GM21381 (cell line): ENCODE measurements at regions not wholly inside any gene's neighbourhood (a gene's known extent, or its start where the extent isn't known, plus 50 kb on each side); places are given as distances from the start of the nearest gene placed in this dataset.

Experiments used
- ATAC-seq: cut with Tn5 transposase; IDR thresholded peaks from one replicate; pipeline ENCODE4 v1.9.1; 2021; ENCODE audit warnings: mild to moderate bottlenecking, moderate library complexity; ENCODE audit not compliant: unreplicated experiment

GRCh38 chr4:20302336-20302735 is 50.6 kb downstream of the SLIT2 start:
- ATAC-seq, result no peak

- ATAC-seq, result no peak
Observed at GRCh38 chr4:20305976-20306375, 54.3 kb downstream of the SLIT2 start.

GRCh38 chr4:20311856-20312255 is 60.2 kb downstream of the SLIT2 start:
- ATAC-seq, result no peak

GRCh38 chr4:20313237-20314030 is 61.7 kb downstream of the SLIT2 start:
- ATAC-seq, result no peak

GRCh38 chr4:20317424-20317985 is 65.8 kb downstream of the SLIT2 start:
- ATAC-seq, result no peak

- ATAC-seq, result no peak
Observed at GRCh38 chr4:20318001-20318908, 66.5 kb downstream of the SLIT2 start.

- ATAC-seq, result no peak
Observed at GRCh38 chr4:20318909-20319277, 67.2 kb downstream of the SLIT2 start.

- ATAC-seq, result no peak
Observed at GRCh38 chr4:20319825-20320612, 68.3 kb downstream of the SLIT2 start.

GRCh38 chr4:20323991-20324390 is 72.3 kb downstream of the SLIT2 start:
- no peak for ATAC-seq

- ATAC-seq, result no peak
Observed at GRCh38 chr4:20326460-20326859, 74.8 kb downstream of the SLIT2 start.

GRCh38 chr4:20326977-20327376 is 75.3 kb downstream of the SLIT2 start:
- no peak for ATAC-seq

GRCh38 chr4:20327808-20328207 is 76.1 kb downstream of the SLIT2 start:
- ATAC-seq, result no peak

- ATAC-seq, result no peak
Observed at GRCh38 chr4:20331642-20332041, 79.9 kb downstream of the SLIT2 start.

- no peak for ATAC-seq
Observed at GRCh38 chr4:20333141-20333715, 81.5 kb downstream of the SLIT2 start.

- no peak for ATAC-seq
Observed at GRCh38 chr4:20337261-20337664, 85.6 kb downstream of the SLIT2 start.

- ATAC-seq, result no peak
Observed at GRCh38 chr4:20338841-20339240, 87.1 kb downstream of the SLIT2 start.

- no peak for ATAC-seq
Observed at GRCh38 chr4:20341134-20341738, 89.5 kb downstream of the SLIT2 start.

- ATAC-seq, result no peak
Observed at GRCh38 chr4:20347531-20347930, 95.8 kb downstream of the SLIT2 start.

GRCh38 chr4:20348411-20348810 is 96.7 kb downstream of the SLIT2 start:
- ATAC-seq, result no peak
